Neural progenitor cell (in vitro differentiated cells): ENCODE measurements at regions not wholly inside any gene's neighbourhood (a gene's known extent, or its start where the extent isn't known, plus 50 kb on each side); places are given as distances from the start of the nearest gene placed in this dataset.

Experiments
- CTCF ChIP-seq: fragments of 200-600 bp; sonication (generic); IDR thresholded peaks from 2 replicates; pipeline ENCODE4 v1.5.1; 2017; ENCODE audit warnings: antibody characterized with exemption, mild to moderate bottlenecking
- EZH2 ChIP-seq: fragments of 200-600 bp; sonication (generic); IDR thresholded peaks from 2 replicates; pipeline ENCODE4 v1.6.1; 2017; ENCODE audit warnings: antibody characterized with exemption, mild to moderate bottlenecking, moderate library complexity
- EZH2phosphoT487 ChIP-seq: fragments of 200-600 bp; sonication (generic); IDR thresholded peaks from 2 replicates; pipeline ENCODE4 v1.6.1; 2017; ENCODE audit warnings: antibody characterized with exemption

- no peak for TF ChIP-seq EZH2phosphoT487
- TF ChIP-seq CTCF: no peak
- no peak for TF ChIP-seq EZH2
Observed at GRCh38 chr15:62835762-62836161, 206.8 kb upstream of the TPM1 start.
